Stomach (tissue), 8 donors: ENCODE measurements at regions not wholly inside any gene's neighbourhood (a gene's known extent, or its start where the extent isn't known, plus 50 kb on each side); places are given as distances from the start of the nearest gene placed in this dataset.

Experiments
- DNase-seq, 2 donors: peaks; one replicate each; pipeline versions ENCODE4 v3.0.0 to v3.0.0-alpha.2; 2013 to 2019
- H3K27ac ChIP-seq, 5 donors: fragments of 200-600 bp in 4 of 5; sonication (generic) in 4 of 5; one replicate each; pipeline ENCODE4 v1.5.1; 2013 to 2019; ENCODE audit warnings: mild to moderate bottlenecking in 1 of 5, moderate library complexity in 1 of 5
- H3K27me3 ChIP-seq, 3 donors: fragments of 200-600 bp; sonication (generic); one replicate each; pipeline ENCODE4 v1.5.1; 2017 to 2019; ENCODE audit warnings: mixed run types in 1 of 3
- H3K36me3 ChIP-seq, 4 donors: fragments of 200-600 bp; sonication (generic); 1 replicate in 3 of 4; 2 replicates in 1 of 4; pipeline ENCODE4 v1.5.1; 2016 to 2019
- H3K4me1 ChIP-seq, 4 donors: fragments of 200-600 bp; sonication (generic); one replicate each; pipeline ENCODE4 v1.5.1; 2016 to 2019
- H3K4me3 ChIP-seq, 4 donors: fragments of 200-600 bp; sonication (generic) in 3 of 4; one replicate each; pipeline ENCODE4 v1.5.1; 2016 to 2019; ENCODE audit warnings: mild to moderate bottlenecking in 1 of 4
- H3K9me3 ChIP-seq, 4 donors: fragments of 200-600 bp; sonication (generic); one replicate each; pipeline ENCODE4 v1.5.1; 2016 to 2019
- EP300 ChIP-seq: sonication (generic); formaldehyde crosslinking; IDR thresholded peaks from one replicate; pipeline ENCODE4 v1.6.1; 2017; ENCODE audit warnings: antibody characterized with exemption
- POLR2A ChIP-seq, 4 donors: fragments of 450-650 bp; IDR thresholded peaks; one replicate each; pipeline ENCODE4 v1.6.1; 2016; ENCODE audit warnings: antibody characterized with exemption in 4 of 4, control low read depth in 2 of 4, mild to moderate bottlenecking in 1 of 4, moderate library complexity in 1 of 4
- POLR2AphosphoS5 ChIP-seq, 3 donors: sonication (generic); formaldehyde crosslinking; IDR thresholded peaks; one replicate each; pipeline ENCODE4 v1.6.1; 2016; ENCODE audit warnings: antibody characterized with exemption in 3 of 3
- WGBS, 5 donors: extraction: QIAGEN DNeasy Blood & Tissue Kit in 3 of 5; methylation state at CpG; one replicate each; pipeline versions ENCODE4 v1.1.5 to v1.1.7; 2013 to 2018; 5-methylcytosine and 5-hydroxymethylcytosine counted together
- intact Hi-C: fragments of 100-400 bp; cut with DNase I; formaldehyde crosslinking; loops from one replicate; pipeline ENCODE4 v1.15.1; 2023; ENCODE audit warnings: low total_unique reads
- TF ChIP-seq, protein P1 (sequence below), 7 experiments: fragments of 450-650 bp in 4 of 7; fragments of 200-600 bp in 3 of 7; sonication (generic) in 3 of 7; IDR thresholded peaks; one replicate each; pipeline ENCODE4 v1.5.1; 2016 to 2019; ENCODE audit warnings: antibody characterized with exemption in 7 of 7, control low read depth in 2 of 7, mild to moderate bottlenecking in 1 of 7
- donor health status: healthy with polysubstance abuse.
- donor health status: Bipolar disorder and iron deficiency.
- donor health status: healthy.

DNA sequence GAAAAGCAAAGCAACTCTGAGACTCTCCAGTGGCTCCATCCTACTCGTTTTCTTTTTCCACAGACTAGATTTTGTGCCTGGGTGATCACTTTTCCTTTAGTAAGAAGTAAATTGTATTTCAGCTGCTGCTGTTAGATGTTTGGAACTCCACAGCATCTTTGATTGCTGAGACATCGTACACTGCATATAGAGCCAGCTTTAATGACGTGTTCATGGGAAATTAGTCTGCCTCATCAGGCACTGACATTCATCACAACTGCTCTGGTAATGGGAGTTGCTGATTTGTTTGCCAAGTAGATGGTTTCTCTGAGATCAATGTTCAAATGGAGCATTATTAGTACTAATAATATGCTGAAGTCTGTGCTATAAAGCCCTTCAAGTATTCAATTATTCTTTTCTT lies 573.8 kb upstream of the NR5A2 start:
- H3K9me3 ChIP-seq, result no peaks in the 10 kb centered on the region
- WGBS, 5 donors, result 57 to 77% (median 71%) methylated on average over 3 of the region's 3 CpGs
- peak in 1 of 2 donors; percentile 29 for DNase-seq
- H3K27me3 ChIP-seq, result no peaks in the 10 kb centered on the region
- H3K36me3 ChIP-seq, result no peaks in the 10 kb centered on the region
- H3K4me3 ChIP-seq, result no peak overlapping the region
- no peaks in the 10 kb centered on the region for H3K4me1 ChIP-seq
- no peak overlapping the region for H3K27ac ChIP-seq
- intact Hi-C loops, result no loop called here
- TF ChIP-seq, protein P1, sequence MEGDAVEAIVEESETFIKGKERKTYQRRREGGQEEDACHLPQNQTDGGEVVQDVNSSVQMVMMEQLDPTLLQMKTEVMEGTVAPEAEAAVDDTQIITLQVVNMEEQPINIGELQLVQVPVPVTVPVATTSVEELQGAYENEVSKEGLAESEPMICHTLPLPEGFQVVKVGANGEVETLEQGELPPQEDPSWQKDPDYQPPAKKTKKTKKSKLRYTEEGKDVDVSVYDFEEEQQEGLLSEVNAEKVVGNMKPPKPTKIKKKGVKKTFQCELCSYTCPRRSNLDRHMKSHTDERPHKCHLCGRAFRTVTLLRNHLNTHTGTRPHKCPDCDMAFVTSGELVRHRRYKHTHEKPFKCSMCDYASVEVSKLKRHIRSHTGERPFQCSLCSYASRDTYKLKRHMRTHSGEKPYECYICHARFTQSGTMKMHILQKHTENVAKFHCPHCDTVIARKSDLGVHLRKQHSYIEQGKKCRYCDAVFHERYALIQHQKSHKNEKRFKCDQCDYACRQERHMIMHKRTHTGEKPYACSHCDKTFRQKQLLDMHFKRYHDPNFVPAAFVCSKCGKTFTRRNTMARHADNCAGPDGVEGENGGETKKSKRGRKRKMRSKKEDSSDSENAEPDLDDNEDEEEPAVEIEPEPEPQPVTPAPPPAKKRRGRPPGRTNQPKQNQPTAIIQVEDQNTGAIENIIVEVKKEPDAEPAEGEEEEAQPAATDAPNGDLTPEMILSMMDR (IDR thresholded peaks at IDR 0.05), result no peak
- no peak for TF ChIP-seq EP300
- TF ChIP-seq POLR2A (IDR thresholded peaks at IDR 0.05), result no peak
- no peak for TF ChIP-seq POLR2AphosphoS5 (IDR thresholded peaks at IDR 0.05)

DNA sequence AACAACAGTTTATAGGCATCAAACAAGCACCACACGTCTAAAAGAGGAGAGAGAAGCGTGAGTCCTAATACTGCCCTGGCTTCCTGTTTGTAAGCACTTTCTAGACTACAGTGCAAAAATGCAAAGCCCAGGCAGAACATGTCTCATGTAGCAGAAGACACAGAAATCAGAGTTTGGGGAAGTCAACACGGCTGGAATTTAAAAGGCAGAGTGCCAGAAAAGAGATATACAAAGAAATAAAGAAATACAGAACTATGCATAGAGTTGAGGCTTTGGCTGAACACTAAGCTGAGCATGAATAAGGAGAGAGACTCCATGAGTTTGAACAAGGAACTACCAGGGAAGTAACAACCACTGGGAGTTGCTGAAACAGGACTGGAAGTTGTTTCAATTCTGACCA lies 566.6 kb upstream of the NR5A2 start:
- no peak overlapping the region for H3K4me3 ChIP-seq
- H3K27ac ChIP-seq, result no peak overlapping the region
- H3K9me3 ChIP-seq, result no peaks in the 10 kb centered on the region
- peak in 1 of 2 donors; percentile 11 for DNase-seq
- no peaks in the 10 kb centered on the region for H3K27me3 ChIP-seq
- intact Hi-C loops, result no loop called here
- 29 to 42% (median 38%) methylated on average over 3 of the region's 3 CpGs for WGBS, 5 donors
- TF ChIP-seq EP300, result no peak
- no peak for TF ChIP-seq POLR2AphosphoS5 (IDR thresholded peaks at IDR 0.05)
- no peaks in the 10 kb centered on the region for H3K4me1 ChIP-seq
- no peaks in the 10 kb centered on the region for H3K36me3 ChIP-seq

DNA sequence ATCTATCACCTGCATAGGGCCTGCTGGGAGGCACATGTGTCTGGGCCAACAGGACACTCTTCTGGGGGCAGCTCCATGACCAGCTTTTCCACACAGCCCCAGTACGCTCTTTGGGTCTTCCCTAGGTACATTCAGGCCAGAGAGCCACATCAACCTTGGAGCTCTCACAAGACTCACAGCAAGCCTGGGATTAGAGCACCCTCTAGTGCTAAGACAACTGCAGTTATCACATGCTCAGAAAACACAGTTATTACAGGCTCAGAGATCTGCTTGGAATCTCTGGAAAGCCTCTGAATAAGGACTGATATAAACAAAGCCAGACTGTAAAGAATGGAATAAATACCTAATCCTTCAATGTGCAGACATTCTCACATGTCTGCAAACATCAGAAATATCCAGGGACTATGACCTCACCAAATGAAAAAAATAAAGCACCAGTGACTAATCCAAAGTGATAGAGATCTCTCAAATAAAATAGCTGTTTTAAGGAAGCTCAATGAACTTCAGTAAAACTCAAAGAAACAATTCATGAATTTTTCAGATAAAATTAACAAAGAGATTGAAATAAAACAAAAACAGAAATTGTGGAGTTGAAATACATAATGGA lies 563.9 kb upstream of the NR5A2 start:
- TF ChIP-seq, protein P1 (IDR thresholded peaks at IDR 0.05), result peak in 1 of 7 experiments; percentile 30
- no peak for TF ChIP-seq EP300
- intact Hi-C loops, result no loop called here
- no peaks in the 10 kb centered on the region for H3K4me1 ChIP-seq
- DNase-seq, result peak; percentile 26 to 60
- H3K4me3 ChIP-seq, result no peak overlapping the region
- 84 to 100% (median 89%) methylated on average over 1 of the region's 1 CpG for WGBS, 5 donors
- no peaks in the 10 kb centered on the region for H3K9me3 ChIP-seq
- no peaks in the 10 kb centered on the region for H3K27me3 ChIP-seq
- no peaks in the 10 kb centered on the region for H3K36me3 ChIP-seq
- H3K27ac ChIP-seq, result no peak overlapping the region

DNA sequence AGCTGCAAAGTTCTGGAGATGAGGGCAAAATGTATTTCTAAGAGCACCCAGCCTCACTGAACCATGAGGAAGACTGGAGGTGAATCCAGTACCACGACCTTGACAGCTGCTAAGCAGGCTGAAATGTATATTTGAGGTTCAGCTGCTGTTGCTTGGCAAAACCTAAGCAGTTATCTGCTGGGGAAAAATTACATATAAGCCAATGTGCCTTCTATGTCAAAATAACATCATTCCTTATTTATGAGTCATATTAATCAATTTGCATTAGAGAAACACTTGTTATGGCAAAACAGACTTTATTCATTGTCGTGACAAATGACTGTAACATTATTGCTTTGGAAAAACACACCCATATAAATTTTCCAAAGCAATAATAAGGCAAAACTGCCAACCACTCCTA lies 560.5 kb upstream of the NR5A2 start:
- TF ChIP-seq POLR2AphosphoS5 (IDR thresholded peaks at IDR 0.05) (no peak), EP300 (no peak), POLR2A (IDR thresholded peaks at IDR 0.05) (no peak)
- TF ChIP-seq, protein P1 (IDR thresholded peaks at IDR 0.05), result no peak
- 51 to 61% (median 52%) methylated on average over 2 of the region's 2 CpGs for WGBS, 5 donors

DNA sequence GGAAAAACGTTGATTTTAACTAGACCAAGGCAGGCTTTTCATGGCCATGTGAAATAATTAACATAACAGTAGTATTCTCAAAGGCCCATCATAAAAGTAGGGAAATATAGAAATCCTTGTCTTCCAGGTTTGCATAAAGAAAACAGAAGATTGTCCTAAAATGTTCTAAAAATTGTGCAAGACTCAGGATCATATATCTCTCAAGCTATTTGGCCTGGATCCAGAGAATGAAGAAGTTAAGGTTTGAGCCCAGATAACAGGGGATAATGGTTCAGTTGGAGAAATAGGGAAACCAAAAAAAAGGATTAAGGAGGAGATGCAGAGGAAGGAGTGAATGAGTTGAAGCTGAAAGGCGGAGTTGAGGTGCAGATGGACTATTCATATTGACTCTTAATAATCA lies 555.5 kb upstream of the NR5A2 start:
- no peak for DNase-seq
- Histone ChIP-seq H3K27ac (no peak overlapping the region), H3K27me3 (no peaks in the 10 kb centered on the region), H3K9me3 (no peaks in the 10 kb centered on the region), H3K36me3 (no peaks in the 10 kb centered on the region), H3K4me3 (no peak overlapping the region), H3K4me1 (no peaks in the 10 kb centered on the region)
- 71 to 88% (median 86%) methylated on average over 2 of the region's 2 CpGs for WGBS, 5 donors
- intact Hi-C loops, result no loop called here
- TF ChIP-seq EP300 (no peak), POLR2A (IDR thresholded peaks at IDR 0.05) (no peak), POLR2AphosphoS5 (IDR thresholded peaks at IDR 0.05) (no peak)
- TF ChIP-seq, protein P1 (IDR thresholded peaks at IDR 0.05), result no peak

More for the DNA sequence above, 560.5 kb upstream of the NR5A2 start:
- Histone ChIP-seq H3K9me3 (no peaks in the 10 kb centered on the region), H3K27me3 (no peaks in the 10 kb centered on the region), H3K4me3 (no peak overlapping the region), H3K27ac (no peak overlapping the region), H3K4me1 (no peaks in the 10 kb centered on the region), H3K36me3 (no peaks in the 10 kb centered on the region)
- DNase-seq, result peak in 1 of 2 donors; percentile 9
- intact Hi-C loops, result no loop called here
